ENCODE measurements at regions not wholly inside any gene's neighbourhood (a gene's known extent, or its start where the extent isn't known, plus 50 kb on each side); places are given as distances from the start of the nearest gene placed in this dataset.

DNA sequence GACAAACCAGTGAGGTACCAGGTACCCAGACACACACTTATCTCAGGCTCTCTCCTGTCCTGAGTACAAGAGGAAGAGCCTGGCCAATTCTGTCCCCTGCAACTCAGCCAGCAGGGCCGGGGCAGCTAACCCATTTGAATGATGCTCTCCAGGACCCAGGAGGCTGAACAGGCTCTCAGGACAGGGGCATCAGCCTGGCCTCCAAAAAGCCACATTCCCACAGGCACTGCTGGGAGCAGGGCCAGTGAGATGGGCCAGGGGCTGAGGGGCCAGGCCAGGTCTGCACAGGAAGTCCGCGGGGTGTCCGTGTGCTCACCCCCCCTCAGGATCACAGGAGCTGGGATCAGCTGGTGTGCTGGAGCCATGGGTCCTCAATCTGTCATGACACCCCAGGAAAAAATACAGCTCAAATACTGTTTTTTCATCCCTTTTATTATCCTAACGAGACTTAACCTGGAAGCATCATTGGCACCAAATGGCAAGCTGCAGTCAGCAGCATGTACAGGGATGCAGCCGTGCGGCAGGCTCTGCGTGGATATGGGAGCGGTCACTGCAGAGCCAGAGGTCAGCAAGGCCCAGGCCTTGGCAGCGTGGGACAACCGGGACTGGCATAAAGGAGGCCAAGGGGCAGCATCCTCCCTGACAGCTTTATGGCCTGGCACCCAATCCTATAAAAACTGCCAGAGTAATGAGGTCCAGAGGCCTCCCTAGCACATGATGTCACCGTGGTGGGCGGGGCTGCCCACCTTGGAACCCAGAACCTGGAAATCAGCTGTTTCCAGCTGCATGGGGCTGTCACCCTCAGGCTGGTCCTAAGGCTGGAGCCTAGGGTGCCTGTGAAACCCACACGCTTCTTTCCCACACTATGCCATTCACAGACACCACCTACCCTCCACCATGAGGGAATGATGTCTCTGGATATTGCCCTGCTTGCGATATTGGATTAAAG, 276.7 kb downstream of the C16orf95 start:
- no peak for TF ChIP-seq YY1 (IDR thresholded peaks at IDR 0.05; ENCODE audit: insufficient read depth, insufficient read length)
- no peak for TF ChIP-seq SUZ12 (IDR thresholded peaks at IDR 0.05; ENCODE audit: extremely low read depth, insufficient read depth, insufficient read length)
- no peak for TF ChIP-seq ZNF274 (IDR thresholded peaks at IDR 0.05; ENCODE audit: low read depth, low read length)
